Right lobe of liver (tissue), 4 donors: ENCODE measurements at regions not wholly inside any gene's neighbourhood (a gene's known extent, or its start where the extent isn't known, plus 50 kb on each side); places are given as distances from the start of the nearest gene placed in this dataset.

Experiments used
- POLR2A ChIP-seq: fragments of 450-650 bp; IDR thresholded peaks from one replicate; pipeline ENCODE4 v1.6.1; 2017; ENCODE audit warnings: antibody characterized with exemption, mild to moderate bottlenecking
- TF ChIP-seq, protein P1 (sequence below), 4 donors: fragments of 200-600 bp in 3 of 4; fragments of 450-650 bp in 1 of 4; IDR thresholded peaks; one replicate each; pipeline versions ENCODE4 v1.5.1 to v1.8.0; 2016 to 2022; ENCODE audit warnings: antibody characterized with exemption in 4 of 4, mild to moderate bottlenecking in 2 of 4
- donor health status: DM: no; HTN: no; CAD: no.
- donor health status: DM: no; HTN: no; CAD: no.
- donor health status: DM: no; HTN: yes; CAD: no.

DNA sequence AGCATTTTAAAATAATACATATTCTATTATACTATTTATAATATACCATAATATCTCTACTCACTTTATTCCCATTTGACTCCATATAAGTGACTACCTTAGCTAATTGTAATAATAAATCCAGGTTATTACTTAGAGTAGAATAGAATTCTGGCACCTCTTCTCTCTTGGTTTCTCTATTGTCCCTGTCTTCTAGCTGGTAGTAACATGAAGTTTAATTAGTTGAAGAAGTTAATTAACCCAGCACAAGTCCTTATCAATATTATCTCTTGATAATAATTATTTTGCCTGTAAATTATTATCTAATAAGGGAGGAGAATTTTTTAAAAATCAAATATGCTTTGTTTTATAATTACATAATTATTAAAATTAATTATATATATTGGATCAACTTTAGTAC lies 1571.2 kb upstream of the PRR20A start:
- TF ChIP-seq, protein P1, sequence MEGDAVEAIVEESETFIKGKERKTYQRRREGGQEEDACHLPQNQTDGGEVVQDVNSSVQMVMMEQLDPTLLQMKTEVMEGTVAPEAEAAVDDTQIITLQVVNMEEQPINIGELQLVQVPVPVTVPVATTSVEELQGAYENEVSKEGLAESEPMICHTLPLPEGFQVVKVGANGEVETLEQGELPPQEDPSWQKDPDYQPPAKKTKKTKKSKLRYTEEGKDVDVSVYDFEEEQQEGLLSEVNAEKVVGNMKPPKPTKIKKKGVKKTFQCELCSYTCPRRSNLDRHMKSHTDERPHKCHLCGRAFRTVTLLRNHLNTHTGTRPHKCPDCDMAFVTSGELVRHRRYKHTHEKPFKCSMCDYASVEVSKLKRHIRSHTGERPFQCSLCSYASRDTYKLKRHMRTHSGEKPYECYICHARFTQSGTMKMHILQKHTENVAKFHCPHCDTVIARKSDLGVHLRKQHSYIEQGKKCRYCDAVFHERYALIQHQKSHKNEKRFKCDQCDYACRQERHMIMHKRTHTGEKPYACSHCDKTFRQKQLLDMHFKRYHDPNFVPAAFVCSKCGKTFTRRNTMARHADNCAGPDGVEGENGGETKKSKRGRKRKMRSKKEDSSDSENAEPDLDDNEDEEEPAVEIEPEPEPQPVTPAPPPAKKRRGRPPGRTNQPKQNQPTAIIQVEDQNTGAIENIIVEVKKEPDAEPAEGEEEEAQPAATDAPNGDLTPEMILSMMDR (IDR thresholded peaks at IDR 0.05), result no peak
- no peak for TF ChIP-seq POLR2A
